HT-29 (cell line): ENCODE measurements at regions not wholly inside any gene's neighbourhood (a gene's known extent, or its start where the extent isn't known, plus 50 kb on each side); places are given as distances from the start of the nearest gene placed in this dataset.

Experiments
- DNase-seq: peaks from one replicate; pipeline ENCODE4 v3.0.0-alpha.2; 2015; ENCODE audit warnings: low spot score

GRCh38 chr6:122524056-122524455, 52.4 kb upstream of the SERINC1 start:
- no peak for DNase-seq

DNA sequence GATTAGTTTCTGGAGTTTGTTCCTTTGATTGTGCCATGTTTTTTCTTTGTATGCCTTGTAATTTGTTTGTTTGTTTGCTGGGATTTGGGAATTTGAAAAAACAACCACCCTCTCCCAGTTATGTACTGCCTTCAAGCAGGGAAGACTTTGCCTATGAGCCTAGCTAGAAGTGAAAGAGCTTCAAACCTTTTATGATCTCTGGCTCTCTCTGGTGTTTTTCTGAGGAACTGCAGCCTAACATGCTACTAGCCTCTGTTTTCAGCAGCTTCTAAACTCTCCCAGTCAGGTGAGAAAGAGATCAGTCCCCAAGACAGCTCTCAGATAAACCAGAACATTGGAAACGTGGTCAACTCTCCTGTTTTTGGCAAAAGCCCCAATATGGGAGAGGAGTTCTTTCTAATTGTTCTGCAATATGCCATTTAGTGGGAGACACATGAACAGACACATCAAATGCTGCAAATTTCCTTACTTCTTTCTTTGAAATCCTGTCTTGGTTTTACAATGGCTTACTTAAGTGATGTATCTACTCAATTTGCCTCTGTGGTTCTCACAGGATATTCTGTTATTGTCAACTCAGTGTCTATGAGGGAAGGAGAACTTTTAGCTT, 58.9 kb upstream of the SERINC1 start:
- peak; percentile 82 for DNase-seq

GRCh38 chr6:122548281-122548680, 61.9 kb upstream of the PKIB start:
- DNase-seq: no peak

GRCh38 chr6:122548820-122549219, 61.4 kb upstream of the PKIB start:
- DNase-seq: no peak

GRCh38 chr6:122553697-122554096, 56.5 kb upstream of the PKIB start:
- no peak for DNase-seq

DNA sequence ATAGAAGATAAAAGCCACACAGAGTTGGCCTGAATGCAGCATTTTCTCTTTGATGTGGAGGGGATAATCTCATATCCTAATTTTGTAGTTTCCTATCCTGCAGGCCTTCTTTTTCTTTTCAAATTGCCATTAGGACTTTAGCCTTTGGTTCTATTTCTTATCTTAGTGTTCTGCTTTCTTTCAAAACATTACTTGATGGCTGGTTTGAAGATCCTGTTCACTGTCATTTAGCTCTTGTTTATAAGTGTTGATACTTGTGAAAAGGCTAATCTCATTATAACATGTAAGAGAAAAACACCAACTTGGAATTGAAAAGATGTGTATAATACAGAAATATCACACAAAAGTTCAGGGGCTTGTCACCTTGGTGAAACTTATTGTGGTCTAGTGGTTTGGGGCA, 54.6 kb upstream of the PKIB start:
- no peak for DNase-seq

GRCh38 chr6:122558080-122558479, 52.1 kb upstream of the PKIB start:
- no peak for DNase-seq
